ENCODE measurements at regions not wholly inside any gene's neighbourhood (a gene's known extent, or its start where the extent isn't known, plus 50 kb on each side); places are given as distances from the start of the nearest gene placed in this dataset.

DNA sequence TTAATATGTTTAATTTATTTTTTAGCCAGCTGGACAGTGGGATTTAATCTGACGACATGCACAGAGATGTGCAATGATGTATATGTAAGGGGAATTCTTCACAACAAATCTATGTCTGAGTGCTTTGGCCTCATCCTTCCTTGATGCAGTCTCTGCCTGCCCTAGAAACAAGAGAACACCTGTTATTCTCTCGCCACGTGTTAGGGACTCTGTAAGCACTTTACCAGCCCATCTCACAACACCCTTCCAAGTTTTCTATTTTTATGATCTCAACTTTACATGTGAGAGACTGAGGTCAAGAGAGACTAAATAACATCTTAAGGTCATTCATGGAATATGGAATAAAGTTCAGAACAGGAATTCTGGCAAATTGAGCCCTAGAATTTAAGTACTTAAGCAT, 123.0 kb upstream of the GAS1 start:
- DNase-seq (ENCODE audit: extremely low spot score in 2 of 2) = no peak
- Histone ChIP-seq H3K27ac (no peak overlapping the region), H3K4me3 (no peak overlapping the region), H3K4me1 (no peaks in the 10 kb centered on the region), H3K27me3 (no peaks in the 10 kb centered on the region), H3K36me3 (no peaks in the 10 kb centered on the region), H3K9me3 (no peaks in the 10 kb centered on the region)
- TF ChIP-seq POLR2A (IDR thresholded peaks at IDR 0.05) = no peak
- TF ChIP-seq POLR2AphosphoS5 (IDR thresholded peaks at IDR 0.05; ENCODE audit: insufficient read depth in 1 of 2, low read depth in 1 of 2) = no peak
- intact Hi-C loops (cut with DNase I) = no loop called here

- Histone ChIP-seq H3K4me1 (no peaks in the 10 kb centered on the region), H3K9me3 (no peaks in the 10 kb centered on the region), H3K27me3 (no peaks in the 10 kb centered on the region), H3K4me3 (no peak overlapping the region), H3K27ac (no peak overlapping the region), H3K36me3 (no peaks in the 10 kb centered on the region)
- intact Hi-C loops (cut with DNase I) = no loop called here
- TF ChIP-seq POLR2AphosphoS5 (IDR thresholded peaks at IDR 0.05; ENCODE audit: insufficient read depth in 1 of 2, low read depth in 1 of 2) = no peak
- no peak for TF ChIP-seq CTCF (IDR thresholded peaks at IDR 0.05)
- no peak for TF ChIP-seq POLR2A (IDR thresholded peaks at IDR 0.05)
- no peak for DNase-seq (ENCODE audit: extremely low spot score in 2 of 2)
These were observed 124.2 kb upstream of the GAS1 start for GRCh38 chr9:87071473-87071872.

- no peaks in the 10 kb centered on the region for H3K27me3 ChIP-seq
- no peak overlapping the region for H3K27ac ChIP-seq
- no peak overlapping the region for H3K4me3 ChIP-seq
- H3K36me3 ChIP-seq = no peaks in the 10 kb centered on the region
- intact Hi-C loops (cut with DNase I) = no loop called here
- TF ChIP-seq POLR2A (IDR thresholded peaks at IDR 0.05) = no peak
- TF ChIP-seq CTCF (IDR thresholded peaks at IDR 0.05) = no peak
- no peak for TF ChIP-seq POLR2AphosphoS5 (IDR thresholded peaks at IDR 0.05; ENCODE audit: insufficient read depth in 1 of 2, low read depth in 1 of 2)
- H3K4me1 ChIP-seq = no peaks in the 10 kb centered on the region
- H3K9me3 ChIP-seq = no peaks in the 10 kb centered on the region
- no peak for DNase-seq (ENCODE audit: extremely low spot score in 2 of 2)
These were observed 126.4 kb upstream of the GAS1 start for GRCh38 chr9:87073692-87074091.

- Histone ChIP-seq H3K4me1 (no peaks in the 10 kb centered on the region), H3K27me3 (no peaks in the 10 kb centered on the region), H3K36me3 (no peaks in the 10 kb centered on the region), H3K9me3 (no peaks in the 10 kb centered on the region), H3K4me3 (no peak overlapping the region), H3K27ac (no peak overlapping the region)
- DNase-seq (ENCODE audit: extremely low spot score in 2 of 2) = no peak
- TF ChIP-seq CTCF (IDR thresholded peaks at IDR 0.05) = no peak
- no peak for TF ChIP-seq POLR2AphosphoS5 (IDR thresholded peaks at IDR 0.05; ENCODE audit: insufficient read depth in 1 of 2, low read depth in 1 of 2)
- TF ChIP-seq POLR2A (IDR thresholded peaks at IDR 0.05) = no peak
- intact Hi-C loops (cut with DNase I) = no loop called here
These were observed 128.2 kb upstream of the GAS1 start for GRCh38 chr9:87075537-87075936.

DNA sequence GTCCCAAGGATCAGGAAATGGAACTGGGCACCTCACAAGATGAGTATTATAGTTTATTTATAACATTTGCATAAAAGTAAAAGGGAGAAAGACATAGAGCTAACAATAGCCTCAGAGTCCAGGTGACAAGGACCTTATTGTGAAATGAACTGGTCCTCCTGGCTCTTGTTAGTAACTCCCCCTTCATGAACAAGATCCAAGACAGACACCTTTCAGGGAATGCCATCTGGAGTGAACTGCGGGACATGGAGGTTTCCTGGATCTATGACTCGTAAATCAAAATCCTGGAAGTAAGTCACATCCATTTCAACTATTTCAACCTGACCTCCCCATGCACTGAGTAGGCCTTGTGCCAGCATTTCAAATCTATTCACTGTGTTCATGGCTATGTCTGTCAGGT, 129.5 kb upstream of the GAS1 start:
- Histone ChIP-seq H3K27ac (no peak overlapping the region), H3K4me3 (no peak overlapping the region), H3K4me1 (peaks cover 5% of the 10 kb centered on the region), H3K36me3 (no peaks in the 10 kb centered on the region), H3K27me3 (no peaks in the 10 kb centered on the region), H3K9me3 (no peaks in the 10 kb centered on the region)
- no peak for DNase-seq (ENCODE audit: extremely low spot score in 2 of 2)
- intact Hi-C loops (cut with DNase I) = no loop called here
- TF ChIP-seq POLR2A (IDR thresholded peaks at IDR 0.05) = no peak
- TF ChIP-seq POLR2AphosphoS5 (IDR thresholded peaks at IDR 0.05; ENCODE audit: insufficient read depth in 1 of 2, low read depth in 1 of 2) = no peak
- no peak for TF ChIP-seq CTCF (IDR thresholded peaks at IDR 0.05)

DNA sequence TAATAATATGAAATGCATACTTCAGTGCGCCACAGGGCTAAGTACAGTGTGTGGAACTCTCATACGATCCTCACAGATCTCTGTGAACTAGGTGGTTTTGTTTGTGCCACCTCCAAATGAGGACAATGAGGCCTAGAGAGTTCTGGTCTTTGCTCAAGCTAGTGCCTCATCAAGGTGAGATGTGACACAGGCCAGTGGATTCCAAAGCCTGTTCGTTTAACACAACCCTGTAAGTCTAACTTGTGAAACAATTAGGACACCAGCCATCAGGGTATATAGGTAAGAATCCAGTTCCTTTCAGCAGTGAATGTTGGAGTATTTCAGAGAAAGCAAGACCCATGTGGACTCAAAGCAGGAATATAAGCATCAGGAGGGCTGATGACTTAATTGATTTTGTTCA, 130.7 kb upstream of the GAS1 start:
- peaks cover 9% of the 10 kb centered on the region for H3K4me1 ChIP-seq
- DNase-seq (ENCODE audit: extremely low spot score in 2 of 2) = no peak
- TF ChIP-seq CTCF (IDR thresholded peaks at IDR 0.05) (no peak), POLR2A (IDR thresholded peaks at IDR 0.05) (no peak), POLR2AphosphoS5 (IDR thresholded peaks at IDR 0.05; ENCODE audit: insufficient read depth in 1 of 2, low read depth in 1 of 2) (no peak)
- H3K27me3 ChIP-seq = no peaks in the 10 kb centered on the region
- H3K9me3 ChIP-seq = no peaks in the 10 kb centered on the region
- no peak overlapping the region for H3K4me3 ChIP-seq
- intact Hi-C loops (cut with DNase I) = no loop called here
- no peak overlapping the region for H3K27ac ChIP-seq
- no peaks in the 10 kb centered on the region for H3K36me3 ChIP-seq

Data from vagina (tissue), 2 donors.